GM23338 (cell line): ENCODE measurements at regions not wholly inside any gene's neighbourhood (a gene's known extent, or its start where the extent isn't known, plus 50 kb on each side); places are given as distances from the start of the nearest gene placed in this dataset.

Experiments used
- CTCF ChIP-seq, 2 experiments: fragments of 200-600 bp in 1 of 2; sonication (generic) in 1 of 2; conservative IDR thresholded peaks; 2 replicates each; pipeline versions ENCODE4 v1.5.1 to v1.6.1; 2016 to 2017; ENCODE audit warnings: antibody characterized with exemption in 2 of 2, low read depth in 2 of 2, mild to moderate bottlenecking in 2 of 2, moderate library complexity in 1 of 2
- EZH2 ChIP-seq: fragments of 200-600 bp; sonication (generic); IDR thresholded peaks from one replicate; pipeline ENCODE4 v1.8.0; 2017; ENCODE audit warnings: antibody characterized with exemption, mild to moderate bottlenecking, low read depth; ENCODE audit not compliant: unreplicated experiment
- POLR2AphosphoS5 ChIP-seq: IDR thresholded peaks from 2 replicates; pipeline ENCODE4 v1.6.1; 2016; ENCODE audit warnings: antibody characterized with exemption, low read depth
- ZNF114 ChIP-seq: fragments of 250-450 bp; sonication (Bioruptor Pico); IDR thresholded peaks from 2 replicates; pipeline ENCODE4 v1.5.0; 2020; ENCODE audit warnings: mild to moderate bottlenecking, moderate library complexity
- TF ChIP-seq, protein P1 (sequence below): IDR thresholded peaks from 2 replicates; pipeline ENCODE4 v1.6.1; 2016; ENCODE audit warnings: antibody characterized with exemption

GRCh38 chr2:144097440-144098225 lies 422.3 kb downstream of the ZEB2 start:
- no peak for TF ChIP-seq CTCF (conservative IDR thresholded peaks at IDR 0.05; ENCODE audit: low read depth in 2 of 2)
- no peak for TF ChIP-seq ZNF114 (CRISPR knock-in tag)
- no peak for TF ChIP-seq EZH2
- no peak for TF ChIP-seq POLR2AphosphoS5
- TF ChIP-seq, protein P1, sequence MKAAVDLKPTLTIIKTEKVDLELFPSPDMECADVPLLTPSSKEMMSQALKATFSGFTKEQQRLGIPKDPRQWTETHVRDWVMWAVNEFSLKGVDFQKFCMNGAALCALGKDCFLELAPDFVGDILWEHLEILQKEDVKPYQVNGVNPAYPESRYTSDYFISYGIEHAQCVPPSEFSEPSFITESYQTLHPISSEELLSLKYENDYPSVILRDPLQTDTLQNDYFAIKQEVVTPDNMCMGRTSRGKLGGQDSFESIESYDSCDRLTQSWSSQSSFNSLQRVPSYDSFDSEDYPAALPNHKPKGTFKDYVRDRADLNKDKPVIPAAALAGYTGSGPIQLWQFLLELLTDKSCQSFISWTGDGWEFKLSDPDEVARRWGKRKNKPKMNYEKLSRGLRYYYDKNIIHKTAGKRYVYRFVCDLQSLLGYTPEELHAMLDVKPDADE, result no peak
